Right ventricle myocardium superior (tissue), 1 donor: ENCODE measurements at regions not wholly inside any gene's neighbourhood (a gene's known extent, or its start where the extent isn't known, plus 50 kb on each side); places are given as distances from the start of the nearest gene placed in this dataset.

Experiments
- ATAC-seq: fragments of 200-7000 bp; cut with Tn5 transposase; one replicate; pipeline ENCODE4 v1.9.1; 2020; ENCODE audit warnings: mild to moderate bottlenecking; ENCODE audit not compliant: poor library complexity
- DNase-seq: peaks from one replicate; pipeline ENCODE4 v3.0.0-alpha.2; 2020
- intact Hi-C: fragments of 100-400 bp; cut with DNase I; formaldehyde crosslinking; loops from one replicate; pipeline ENCODE4 v1.11.2; 2022
- donor health status: DM: no; HTN: yes; CAD: no; lungs with severe emphysema.

DNA sequence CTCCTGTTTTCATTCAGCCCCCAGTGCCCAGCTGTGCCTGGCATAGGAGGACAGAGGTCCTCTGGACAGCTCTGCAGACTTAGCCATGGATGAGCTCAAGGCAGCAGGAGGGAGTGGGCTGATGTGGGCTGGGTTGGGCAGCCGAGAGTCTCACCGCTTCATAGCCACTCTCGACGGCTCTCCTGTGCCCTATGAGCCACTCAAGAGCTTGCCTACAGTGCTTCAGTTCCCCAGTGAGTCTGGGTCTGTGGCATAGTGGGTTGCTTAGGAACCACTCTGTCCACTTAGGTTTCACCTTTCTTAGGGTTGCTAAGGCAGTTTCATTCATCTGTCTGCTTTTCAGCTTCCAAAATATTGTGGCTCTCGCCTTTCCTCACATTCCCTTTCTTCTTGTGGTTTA lies 296.8 kb downstream of the ICE1 start:
- no peak for DNase-seq
- ATAC-seq: no peak
- intact Hi-C loops: no loop called here

DNA sequence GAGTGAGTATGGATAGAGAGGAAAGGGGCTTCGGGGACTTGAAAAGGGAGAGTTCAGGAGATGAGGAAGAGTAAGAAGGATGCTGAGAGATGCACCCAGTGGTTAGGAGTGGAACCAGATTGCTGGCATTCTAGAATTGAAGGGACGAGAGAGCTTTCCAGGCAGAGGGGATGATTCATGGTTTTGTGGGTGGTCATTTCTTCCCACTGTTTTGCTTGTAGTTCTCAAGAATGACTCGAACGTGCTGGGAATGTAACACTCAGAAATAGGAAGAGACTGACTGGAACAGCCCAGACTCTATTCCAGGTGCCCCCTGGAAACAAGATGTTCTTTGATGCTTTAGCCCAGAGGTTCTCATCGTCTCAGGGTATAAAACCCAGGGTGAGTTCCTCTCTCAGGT lies 294.2 kb downstream of the ICE1 start:
- no peak for DNase-seq
- intact Hi-C loops: no loop called here

DNA sequence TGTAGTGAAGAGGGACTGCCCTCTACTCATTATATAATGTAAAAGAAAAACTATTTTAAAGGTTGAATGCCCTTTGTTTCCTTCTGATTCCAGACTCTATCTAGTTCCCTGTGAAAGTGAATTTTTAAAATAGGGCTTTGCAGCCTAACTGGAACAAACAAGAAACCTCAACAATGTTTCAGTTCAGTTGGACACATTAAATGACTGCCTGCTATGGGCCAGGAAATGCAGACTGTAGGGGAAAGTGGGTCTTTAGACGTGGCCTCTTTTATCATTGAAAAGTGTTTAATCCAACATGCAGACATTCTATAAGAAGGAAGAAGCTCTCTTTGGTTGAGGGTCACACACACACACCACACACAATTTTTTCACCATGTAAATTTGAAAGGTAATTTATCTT lies 289.1 kb downstream of the ICE1 start:
- DNase-seq (no peak), ATAC-seq (no peak)
- intact Hi-C loops: no loop called here

More for the DNA sequence above, 294.2 kb downstream of the ICE1 start:
- ATAC-seq: no peak

DNA sequence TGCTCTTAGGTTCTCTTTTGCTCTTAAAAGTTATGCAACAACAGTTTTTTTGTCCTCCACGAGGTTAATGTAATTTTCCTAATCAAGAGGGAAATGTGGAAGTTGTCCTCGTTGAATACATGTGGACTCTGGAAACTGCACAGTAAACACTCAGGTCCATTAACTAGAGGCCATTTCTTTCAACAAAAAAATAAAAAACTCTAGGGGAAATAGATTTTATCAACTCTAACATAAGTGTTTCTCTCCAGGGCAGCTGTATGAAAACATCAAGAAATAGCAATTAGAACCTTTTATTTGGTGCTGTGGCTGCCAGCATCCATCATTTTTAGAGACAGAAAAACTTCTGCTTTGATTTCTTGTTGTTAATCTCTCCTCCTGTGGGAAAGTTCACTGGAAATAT lies 288.6 kb downstream of the ICE1 start:
- ATAC-seq: no peak

DNA sequence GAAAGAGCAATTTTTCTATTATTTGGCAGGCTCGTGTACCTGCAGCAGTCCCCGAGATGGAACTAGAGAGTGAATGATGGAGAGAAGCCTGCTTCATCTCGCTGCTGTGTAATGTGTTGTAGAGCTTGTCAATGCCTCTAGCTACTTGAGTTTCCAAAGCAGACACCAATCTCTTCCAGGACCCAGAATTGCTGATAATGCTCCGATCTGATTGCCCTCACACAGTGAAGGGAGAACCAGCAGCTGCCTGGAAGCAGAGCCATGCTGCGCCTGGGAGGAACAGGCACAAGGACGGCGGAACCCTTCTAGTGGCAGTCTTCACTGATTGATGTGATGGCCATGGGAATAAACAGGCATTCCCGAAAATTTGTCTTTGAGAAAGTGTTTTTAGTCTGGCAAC lies 288.0 kb downstream of the ICE1 start:
- DNase-seq: no peak
- intact Hi-C loops: no loop called here

More for the DNA sequence above, 288.6 kb downstream of the ICE1 start:
- no peak for DNase-seq
- intact Hi-C loops: no loop called here

GRCh38 chr5:5708367-5708919 lies 286.0 kb downstream of the ICE1 start:
- no peak for DNase-seq
- intact Hi-C loops: no loop called here
- no peak for ATAC-seq

More for the DNA sequence above, 288.0 kb downstream of the ICE1 start:
- ATAC-seq: no peak

DNA sequence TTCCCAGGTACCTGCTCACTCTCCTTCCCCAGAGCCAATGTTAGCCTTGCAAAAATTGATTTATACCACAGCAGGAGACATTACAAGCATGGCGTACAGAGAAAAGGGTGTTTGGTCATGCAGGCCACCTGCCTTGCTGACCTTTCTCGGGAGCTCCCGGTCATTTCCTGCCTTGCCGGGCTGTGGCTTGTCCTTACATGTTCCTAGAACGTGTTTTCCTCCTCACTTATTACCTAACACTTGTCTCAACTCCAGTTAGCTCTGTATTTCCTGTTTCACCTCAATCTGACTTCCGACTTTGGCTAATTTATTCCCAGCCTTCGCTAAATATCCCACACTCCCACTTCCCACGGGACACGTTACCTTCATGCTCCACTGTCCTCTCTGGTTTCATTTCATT lies 282.5 kb downstream of the ICE1 start:
- DNase-seq (no peak), ATAC-seq (no peak)
- intact Hi-C loops: no loop called here

- no peak for DNase-seq
- intact Hi-C loops: no loop called here
- no peak for ATAC-seq
These were observed 281.9 kb downstream of the ICE1 start for GRCh38 chr5:5704352-5704751.

DNA sequence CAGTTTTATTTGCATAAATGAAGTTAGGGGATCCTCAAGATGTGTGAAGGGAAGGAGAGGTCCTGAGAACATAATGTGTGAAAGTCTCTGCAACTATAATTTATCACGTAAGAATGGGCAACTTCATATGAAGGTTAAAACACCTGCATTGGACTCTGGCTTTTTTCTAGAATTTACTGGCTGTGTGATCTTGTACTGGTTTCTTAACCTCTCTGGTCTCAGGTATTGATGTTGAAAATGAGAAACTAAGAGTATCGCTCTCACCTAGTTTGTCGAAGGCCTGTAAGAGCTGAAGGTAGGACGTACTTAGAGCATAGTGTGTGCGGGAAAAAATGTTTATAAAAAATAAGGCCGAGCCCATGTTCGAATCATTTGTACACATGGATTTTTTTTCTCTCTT lies 280.5 kb downstream of the ICE1 start:
- intact Hi-C loops: no loop called here
- DNase-seq: no peak
- no peak for ATAC-seq

- DNase-seq (no peak), ATAC-seq (no peak)
- intact Hi-C loops: no loop called here
These were observed 278.1 kb downstream of the ICE1 start for GRCh38 chr5:5700549-5700948.

- no peak for ATAC-seq
- no peak for DNase-seq
- intact Hi-C loops: no loop called here
These were observed 276.6 kb downstream of the ICE1 start for GRCh38 chr5:5699062-5699461.

- DNase-seq (no peak), ATAC-seq (no peak)
- intact Hi-C loops: no loop called here
These were observed 272.8 kb downstream of the ICE1 start for GRCh38 chr5:5695266-5695665.

- intact Hi-C loops: no loop called here
- DNase-seq (no peak), ATAC-seq (no peak)
These were observed 266.4 kb downstream of the ICE1 start for GRCh38 chr5:5688925-5689310.

DNA sequence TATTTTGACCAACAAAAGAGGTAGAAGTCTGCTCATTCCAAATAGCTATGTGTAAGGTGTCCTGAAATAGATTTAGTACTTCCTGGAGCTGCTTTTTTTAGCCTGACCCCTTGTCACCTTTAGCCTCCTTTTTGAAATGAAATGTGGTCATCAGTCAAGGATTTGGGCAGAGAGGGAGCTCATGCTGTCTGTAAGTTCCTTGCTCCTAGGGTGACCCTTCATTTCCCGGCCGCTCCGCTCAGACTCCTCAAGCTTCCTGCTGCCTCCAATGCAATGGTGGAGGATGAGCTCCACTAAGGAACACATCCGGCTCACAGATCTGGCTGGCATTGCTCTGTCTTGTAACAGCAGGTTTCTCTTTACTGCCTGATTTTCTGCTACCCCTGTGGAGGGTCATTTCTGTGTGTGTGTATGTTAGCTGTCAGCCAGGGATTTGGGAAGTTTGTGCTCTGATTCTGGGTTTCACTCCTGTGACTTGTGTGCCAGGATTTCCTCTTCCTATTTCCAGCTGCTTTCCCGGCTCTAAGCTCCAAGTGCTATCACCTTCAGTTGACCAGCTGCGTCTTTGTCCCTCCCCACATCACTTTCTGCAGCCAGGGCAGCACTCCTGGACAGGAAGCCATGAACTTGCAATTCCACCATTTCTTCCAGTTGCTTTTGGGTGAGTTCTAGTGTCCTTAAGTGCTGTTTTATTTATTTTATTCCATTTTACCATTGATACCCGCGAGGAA lies 265.9 kb downstream of the ICE1 start:
- ATAC-seq: peak; percentile 82
- no peak for DNase-seq
- intact Hi-C loops: no loop called here

- intact Hi-C loops: no loop called here
- DNase-seq: no peak
- ATAC-seq: peak; percentile 51
These were observed 264.6 kb downstream of the ICE1 start for GRCh38 chr5:5687113-5687512.

- no peak for ATAC-seq
- DNase-seq: no peak
- intact Hi-C loops: no loop called here
These were observed 263.9 kb downstream of the ICE1 start for GRCh38 chr5:5686356-5686755.

DNA sequence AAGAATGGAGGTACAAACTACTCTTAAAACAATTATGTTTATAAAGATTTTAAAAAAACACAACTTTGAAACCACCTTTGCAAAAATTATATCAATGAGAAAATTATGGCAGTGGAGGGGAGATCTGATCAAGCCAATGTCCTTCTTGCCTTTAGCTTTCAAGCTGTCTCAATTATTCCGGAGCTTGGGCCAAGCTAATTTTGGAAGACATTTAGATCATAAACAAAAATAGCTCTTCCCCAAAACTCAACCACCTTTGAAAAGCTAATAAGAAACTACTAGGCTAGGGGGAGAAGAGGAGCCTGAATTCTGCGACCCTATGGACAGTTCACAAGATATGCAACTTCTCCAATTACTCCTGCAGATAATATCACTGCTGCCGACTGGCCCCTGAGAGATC lies 263.3 kb downstream of the ICE1 start:
- ATAC-seq (no peak), DNase-seq (no peak)
- intact Hi-C loops: no loop called here

DNA sequence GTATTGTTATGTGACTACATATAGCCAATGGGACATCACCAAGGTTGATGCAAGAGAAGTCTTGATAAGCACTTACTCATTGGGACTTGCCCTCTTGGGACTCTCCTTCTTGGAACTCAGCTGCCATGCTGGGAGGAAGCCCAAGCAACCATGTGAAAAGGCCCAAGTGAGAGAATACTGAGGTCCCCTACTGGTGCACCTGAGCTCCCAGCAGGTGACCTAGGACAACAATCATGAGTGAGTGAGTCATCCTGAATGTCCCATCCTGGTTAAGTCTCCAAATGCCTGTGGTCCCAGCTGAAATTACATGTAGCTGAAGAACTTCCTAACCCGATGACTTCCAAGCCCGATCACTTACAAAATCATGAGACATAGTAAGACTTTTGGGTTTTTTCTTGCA lies 260.7 kb downstream of the ICE1 start:
- DNase-seq (no peak), ATAC-seq (no peak)
- intact Hi-C loops: no loop called here

- peak; percentile 45 for DNase-seq
- ATAC-seq: peak; percentile 55
- intact Hi-C loops: no loop called here
These were observed 256.4 kb downstream of the ICE1 start for GRCh38 chr5:5678909-5679308.

GRCh38 chr5:5677738-5678137 lies 255.3 kb downstream of the ICE1 start:
- intact Hi-C loops: no loop called here
- DNase-seq (no peak), ATAC-seq (no peak)

DNA sequence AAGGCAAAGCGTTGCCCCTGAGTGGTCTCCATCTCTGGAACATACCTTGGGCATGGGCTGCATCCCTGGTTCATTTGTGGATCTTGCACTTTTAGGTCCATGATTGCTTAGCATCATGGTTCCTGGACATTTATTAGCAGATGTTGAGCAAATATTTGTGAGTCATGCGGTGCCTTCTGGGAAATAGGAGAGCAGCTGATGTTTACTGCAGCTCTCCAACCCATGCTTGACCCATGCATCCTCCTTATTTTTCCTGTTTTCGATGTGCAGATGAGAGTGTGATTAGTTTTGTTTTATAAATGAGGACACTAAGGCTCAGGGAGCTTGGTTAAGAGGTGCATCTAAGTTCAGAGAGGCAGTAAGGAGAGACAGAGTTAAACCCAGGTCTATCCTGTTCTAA lies 253.7 kb downstream of the ICE1 start:
- no peak for ATAC-seq
- DNase-seq: no peak
- intact Hi-C loops: no loop called here
